ENCODE measurements at regions not wholly inside any gene's neighbourhood (a gene's known extent, or its start where the extent isn't known, plus 50 kb on each side); places are given as distances from the start of the nearest gene placed in this dataset.

DNA sequence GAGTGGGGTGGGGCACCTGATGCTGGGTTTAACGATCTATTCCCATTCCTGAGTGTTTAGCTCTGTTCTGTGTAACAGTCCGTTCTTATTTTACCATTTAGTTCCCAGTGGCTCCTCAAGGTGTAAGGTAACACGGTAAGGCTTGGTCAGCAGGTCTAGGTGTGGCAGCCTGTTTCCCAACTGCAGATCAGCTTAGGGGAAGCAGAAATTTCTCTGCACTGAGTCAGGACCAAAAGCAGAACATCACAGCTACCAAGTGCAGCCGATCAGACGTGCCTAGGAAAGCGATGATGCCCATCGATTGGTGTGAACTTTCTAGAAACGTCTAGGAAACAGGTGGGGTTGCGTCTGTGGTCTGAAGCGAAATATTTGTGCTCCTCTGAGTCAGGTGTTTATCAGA lies 240.1 kb downstream of the STIM2 start:
- DNase-seq (ENCODE audit: low read depth, low spot score): no peak
- H3K9ac ChIP-seq (ENCODE audit: insufficient read length, low read depth): no peak overlapping the region
- no peak for TF ChIP-seq ZNF274 (IDR thresholded peaks at IDR 0.05; ENCODE audit: low read depth, low read length)
- TF ChIP-seq SUZ12 (IDR thresholded peaks at IDR 0.05; ENCODE audit: extremely low read depth, insufficient read depth, insufficient read length): no peak
- no peak for TF ChIP-seq YY1 (IDR thresholded peaks at IDR 0.05; ENCODE audit: insufficient read depth, insufficient read length)
- H3K4me1 ChIP-seq (ENCODE audit: insufficient read depth, insufficient read length): no peaks in the 10 kb centered on the region
- no peaks in the 10 kb centered on the region for H3K9me3 ChIP-seq (ENCODE audit: insufficient read depth, low read length)
- no peaks in the 10 kb centered on the region for H3K36me3 ChIP-seq (ENCODE audit: insufficient read depth, insufficient read length, low read length)
- H3K4me3 ChIP-seq (ENCODE audit: insufficient read length, low read depth): no peak overlapping the region
- H3K27me3 ChIP-seq (ENCODE audit: insufficient read depth, insufficient read length): no peaks in the 10 kb centered on the region

GRCh38 chr4:27101126-27101525 lies 240.5 kb downstream of the STIM2 start:
- Histone ChIP-seq H3K4me1 (ENCODE audit: insufficient read depth, insufficient read length) (no peaks in the 10 kb centered on the region), H3K9ac (ENCODE audit: insufficient read length, low read depth) (no peak overlapping the region), H3K27me3 (ENCODE audit: insufficient read depth, insufficient read length) (no peaks in the 10 kb centered on the region), H3K36me3 (ENCODE audit: insufficient read depth, insufficient read length, low read length) (no peaks in the 10 kb centered on the region), H3K4me3 (ENCODE audit: insufficient read length, low read depth) (no peak overlapping the region), H3K9me3 (ENCODE audit: insufficient read depth, low read length) (no peaks in the 10 kb centered on the region)
- TF ChIP-seq ZNF274 (IDR thresholded peaks at IDR 0.05; ENCODE audit: low read depth, low read length): no peak
- TF ChIP-seq YY1 (IDR thresholded peaks at IDR 0.05; ENCODE audit: insufficient read depth, insufficient read length): no peak
- DNase-seq (ENCODE audit: low read depth, low spot score): no peak

DNA sequence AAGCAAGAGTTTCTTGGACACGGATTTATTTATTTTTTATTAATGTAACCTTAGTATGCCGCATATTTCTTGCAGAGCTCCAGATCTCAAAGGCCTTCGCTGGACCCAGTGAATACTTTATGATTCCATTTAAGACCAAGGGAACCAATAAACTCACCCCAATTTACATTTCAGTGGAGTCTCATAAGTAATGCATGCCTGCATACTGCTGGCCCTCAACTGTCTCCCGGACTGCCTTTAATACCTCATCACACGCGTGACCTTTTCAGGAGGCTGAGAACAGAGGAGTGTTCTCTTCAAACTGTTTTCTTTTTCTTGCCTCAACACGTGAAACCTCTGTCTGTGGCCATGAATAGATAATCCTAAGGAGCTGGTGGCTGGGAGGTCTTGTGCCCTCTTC lies 240.9 kb downstream of the STIM2 start:
- H3K4me1 ChIP-seq (ENCODE audit: insufficient read depth, insufficient read length): no peaks in the 10 kb centered on the region
- H3K36me3 ChIP-seq (ENCODE audit: insufficient read depth, insufficient read length, low read length): no peaks in the 10 kb centered on the region
- no peak for DNase-seq (ENCODE audit: low read depth, low spot score)
- H3K9ac ChIP-seq (ENCODE audit: insufficient read length, low read depth): no peak overlapping the region
- no peaks in the 10 kb centered on the region for H3K27me3 ChIP-seq (ENCODE audit: insufficient read depth, insufficient read length)
- H3K9me3 ChIP-seq (ENCODE audit: insufficient read depth, low read length): no peaks in the 10 kb centered on the region
- H3K4me3 ChIP-seq (ENCODE audit: insufficient read length, low read depth): no peak overlapping the region
- TF ChIP-seq SUZ12 (IDR thresholded peaks at IDR 0.05; ENCODE audit: extremely low read depth, insufficient read depth, insufficient read length): no peak
- TF ChIP-seq ZNF274 (IDR thresholded peaks at IDR 0.05; ENCODE audit: low read depth, low read length): no peak
- TF ChIP-seq YY1 (IDR thresholded peaks at IDR 0.05; ENCODE audit: insufficient read depth, insufficient read length): no peak

- Histone ChIP-seq H3K4me1 (ENCODE audit: insufficient read depth, insufficient read length) (no peaks in the 10 kb centered on the region), H3K9me3 (ENCODE audit: insufficient read depth, low read length) (no peaks in the 10 kb centered on the region), H3K4me3 (ENCODE audit: insufficient read length, low read depth) (no peak overlapping the region), H3K36me3 (ENCODE audit: insufficient read depth, insufficient read length, low read length) (no peaks in the 10 kb centered on the region), H3K9ac (ENCODE audit: insufficient read length, low read depth) (no peak overlapping the region), H3K27me3 (ENCODE audit: insufficient read depth, insufficient read length) (no peaks in the 10 kb centered on the region)
- no peak for DNase-seq (ENCODE audit: low read depth, low spot score)
- TF ChIP-seq YY1 (IDR thresholded peaks at IDR 0.05; ENCODE audit: insufficient read depth, insufficient read length): no peak
- no peak for TF ChIP-seq SUZ12 (IDR thresholded peaks at IDR 0.05; ENCODE audit: extremely low read depth, insufficient read depth, insufficient read length)
- no peak for TF ChIP-seq ZNF274 (IDR thresholded peaks at IDR 0.05; ENCODE audit: low read depth, low read length)
These were observed 251.0 kb downstream of the STIM2 start for GRCh38 chr4:27111627-27112026.

DNA sequence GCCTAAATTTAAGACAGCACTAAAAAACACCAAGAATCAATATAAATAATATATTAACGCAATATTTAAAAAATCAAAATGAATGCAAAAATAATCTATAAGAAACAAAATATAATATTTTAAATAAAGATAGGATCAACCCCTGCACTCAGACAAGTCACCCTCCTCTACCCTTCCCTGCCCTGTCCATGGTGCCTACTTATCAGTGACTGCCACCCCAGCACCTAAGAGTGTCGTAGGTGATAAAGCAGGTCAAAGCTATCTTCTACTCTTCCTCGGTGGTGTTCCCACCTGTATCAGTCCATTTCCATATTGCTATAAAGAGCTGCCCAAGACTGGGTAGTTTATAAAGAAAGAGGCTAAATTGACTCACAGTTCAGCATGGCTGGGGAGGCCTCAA lies 251.9 kb downstream of the STIM2 start:
- Histone ChIP-seq H3K27me3 (ENCODE audit: insufficient read depth, insufficient read length) (no peaks in the 10 kb centered on the region), H3K9ac (ENCODE audit: insufficient read length, low read depth) (no peak overlapping the region), H3K4me1 (ENCODE audit: insufficient read depth, insufficient read length) (no peaks in the 10 kb centered on the region), H3K9me3 (ENCODE audit: insufficient read depth, low read length) (no peaks in the 10 kb centered on the region), H3K4me3 (ENCODE audit: insufficient read length, low read depth) (no peak overlapping the region), H3K36me3 (ENCODE audit: insufficient read depth, insufficient read length, low read length) (no peaks in the 10 kb centered on the region)
- no peak for TF ChIP-seq SUZ12 (IDR thresholded peaks at IDR 0.05; ENCODE audit: extremely low read depth, insufficient read depth, insufficient read length)
- TF ChIP-seq ZNF274 (IDR thresholded peaks at IDR 0.05; ENCODE audit: low read depth, low read length): no peak
- no peak for TF ChIP-seq YY1 (IDR thresholded peaks at IDR 0.05; ENCODE audit: insufficient read depth, insufficient read length)
- DNase-seq (ENCODE audit: low read depth, low spot score): no peak

DNA sequence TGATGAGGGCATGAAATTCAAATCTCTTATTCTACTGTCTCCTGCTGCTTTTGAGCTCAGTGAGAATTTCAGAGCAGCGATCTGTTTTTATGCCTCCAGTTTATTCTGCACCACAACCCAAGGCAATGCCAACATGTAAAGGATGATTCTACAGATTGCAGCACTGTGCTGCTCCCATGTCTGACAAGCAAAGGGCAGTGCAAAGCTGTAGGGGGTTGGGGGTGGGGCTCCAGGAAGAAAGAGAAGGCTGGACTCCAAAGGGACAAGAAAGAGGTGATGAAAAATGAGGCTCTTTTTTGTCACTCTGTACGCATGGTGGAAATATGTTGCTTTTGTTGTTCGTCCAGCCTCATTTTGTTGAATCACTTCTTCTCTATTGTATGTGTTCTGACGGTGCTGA lies 254.6 kb downstream of the STIM2 start:
- no peak for DNase-seq (ENCODE audit: low read depth, low spot score)
- Histone ChIP-seq H3K4me3 (ENCODE audit: insufficient read length, low read depth) (no peak overlapping the region), H3K9me3 (ENCODE audit: insufficient read depth, low read length) (no peaks in the 10 kb centered on the region; the same call in 1 of the 2 replicates), H3K4me1 (ENCODE audit: insufficient read depth, insufficient read length) (no peaks in the 10 kb centered on the region), H3K36me3 (ENCODE audit: insufficient read depth, insufficient read length, low read length) (no peaks in the 10 kb centered on the region), H3K27me3 (ENCODE audit: insufficient read depth, insufficient read length) (no peaks in the 10 kb centered on the region), H3K9ac (ENCODE audit: insufficient read length, low read depth) (no peak overlapping the region)
- no peak for TF ChIP-seq ZNF274 (IDR thresholded peaks at IDR 0.05; ENCODE audit: low read depth, low read length)
- no peak for TF ChIP-seq YY1 (IDR thresholded peaks at IDR 0.05; ENCODE audit: insufficient read depth, insufficient read length)
- TF ChIP-seq SUZ12 (IDR thresholded peaks at IDR 0.05; ENCODE audit: extremely low read depth, insufficient read depth, insufficient read length): no peak

GRCh38 chr4:27117453-27117852 lies 256.8 kb downstream of the STIM2 start:
- no peaks in the 10 kb centered on the region for H3K4me1 ChIP-seq (ENCODE audit: insufficient read depth, insufficient read length)
- H3K9me3 ChIP-seq (ENCODE audit: insufficient read depth, low read length): peaks cover 12% of the 10 kb centered on the region; the same call in 1 of the 2 replicates
- H3K9ac ChIP-seq (ENCODE audit: insufficient read length, low read depth): no peak overlapping the region
- no peak for DNase-seq (ENCODE audit: low read depth, low spot score)
- TF ChIP-seq SUZ12 (IDR thresholded peaks at IDR 0.05; ENCODE audit: extremely low read depth, insufficient read depth, insufficient read length): no peak
- no peak for TF ChIP-seq ZNF274 (IDR thresholded peaks at IDR 0.05; ENCODE audit: low read depth, low read length)
- TF ChIP-seq YY1 (IDR thresholded peaks at IDR 0.05; ENCODE audit: insufficient read depth, insufficient read length): no peak
- H3K36me3 ChIP-seq (ENCODE audit: insufficient read depth, insufficient read length, low read length): no peaks in the 10 kb centered on the region
- no peaks in the 10 kb centered on the region for H3K27me3 ChIP-seq (ENCODE audit: insufficient read depth, insufficient read length)
- H3K4me3 ChIP-seq (ENCODE audit: insufficient read length, low read depth): no peak overlapping the region

GRCh38 chr4:27119239-27119638 lies 258.6 kb downstream of the STIM2 start:
- H3K4me1 ChIP-seq (ENCODE audit: insufficient read depth, insufficient read length): peaks cover 6% of the 10 kb centered on the region
- H3K36me3 ChIP-seq (ENCODE audit: insufficient read depth, insufficient read length, low read length): no peaks in the 10 kb centered on the region
- peaks cover 18% of the 10 kb centered on the region; the same call in 1 of the 2 replicates for H3K9me3 ChIP-seq (ENCODE audit: insufficient read depth, low read length)
- DNase-seq (ENCODE audit: low read depth, low spot score): no peak
- TF ChIP-seq ZNF274 (IDR thresholded peaks at IDR 0.05; ENCODE audit: low read depth, low read length): no peak
- no peak for TF ChIP-seq SUZ12 (IDR thresholded peaks at IDR 0.05; ENCODE audit: extremely low read depth, insufficient read depth, insufficient read length)
- no peak for TF ChIP-seq YY1 (IDR thresholded peaks at IDR 0.05; ENCODE audit: insufficient read depth, insufficient read length)
- no peaks in the 10 kb centered on the region for H3K27me3 ChIP-seq (ENCODE audit: insufficient read depth, insufficient read length)
- no peak overlapping the region for H3K9ac ChIP-seq (ENCODE audit: insufficient read length, low read depth)
- no peak overlapping the region for H3K4me3 ChIP-seq (ENCODE audit: insufficient read length, low read depth)

Measured in NT2/D1 (cell line).